Lung microvascular endothelial cell (primary cell): ENCODE measurements at regions not wholly inside any gene's neighbourhood (a gene's known extent, or its start where the extent isn't known, plus 50 kb on each side); places are given as distances from the start of the nearest gene placed in this dataset.
"Not testable (repeated sequence)": the region's sequence is repeated elsewhere in the genome, so short reads cannot be mapped to it uniquely, and the experiment has no call there.

Source experiments
- DNase-seq, 2 donors: peaks; one replicate each; pipeline versions ENCODE4 v3.0.0 to v3.0.0-alpha.2; 2010; ENCODE audit warnings: low read depth in 2 of 2

GRCh38 chr4:38511702-38512101 lies 152.3 kb upstream of the KLF3 start:
- DNase-seq: no peak

DNA sequence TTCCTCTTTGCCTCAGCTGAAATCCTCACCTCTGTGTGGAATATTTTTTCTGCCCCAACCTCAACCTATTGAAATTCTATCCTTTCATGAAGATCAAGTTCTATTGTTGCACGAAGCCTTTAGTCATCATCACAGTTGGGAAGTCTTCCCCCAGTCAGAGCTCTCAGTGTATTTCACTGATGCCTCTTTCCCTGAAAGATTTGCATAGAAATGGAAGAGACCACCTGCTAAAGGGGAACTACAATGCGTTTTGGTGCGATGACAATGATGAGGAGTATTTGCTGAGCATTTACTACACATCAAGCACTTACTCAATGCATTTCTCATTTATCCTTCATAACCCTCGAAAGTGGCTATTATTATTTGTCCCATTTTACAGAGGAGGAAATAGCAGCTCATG lies 151.2 kb upstream of the KLF3 start:
- DNase-seq: no peak

GRCh38 chr4:38514465-38515146 lies 149.4 kb upstream of the KLF3 start:
- no peak for DNase-seq

DNA sequence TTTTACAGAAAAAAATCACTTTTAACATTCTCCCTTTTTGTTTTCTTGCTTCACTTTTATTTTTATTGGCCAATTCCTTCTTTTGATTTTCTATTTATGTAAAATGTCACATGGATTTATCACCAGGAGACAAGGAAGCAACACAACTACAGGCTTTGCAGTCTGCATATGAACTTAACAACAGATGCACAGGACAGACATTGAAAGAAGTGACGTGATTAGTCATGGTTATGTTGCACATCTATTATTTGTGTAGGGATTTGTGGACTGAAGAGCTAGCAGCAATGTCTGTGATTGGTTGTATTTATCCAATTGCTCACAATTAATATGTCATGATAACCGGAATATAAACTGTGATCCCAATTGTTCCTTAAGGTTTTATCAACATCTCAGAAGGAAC lies 147.8 kb upstream of the KLF3 start:
- no peak for DNase-seq

GRCh38 chr4:38519666-38520065 lies 144.3 kb upstream of the KLF3 start:
- no peak for DNase-seq

DNA sequence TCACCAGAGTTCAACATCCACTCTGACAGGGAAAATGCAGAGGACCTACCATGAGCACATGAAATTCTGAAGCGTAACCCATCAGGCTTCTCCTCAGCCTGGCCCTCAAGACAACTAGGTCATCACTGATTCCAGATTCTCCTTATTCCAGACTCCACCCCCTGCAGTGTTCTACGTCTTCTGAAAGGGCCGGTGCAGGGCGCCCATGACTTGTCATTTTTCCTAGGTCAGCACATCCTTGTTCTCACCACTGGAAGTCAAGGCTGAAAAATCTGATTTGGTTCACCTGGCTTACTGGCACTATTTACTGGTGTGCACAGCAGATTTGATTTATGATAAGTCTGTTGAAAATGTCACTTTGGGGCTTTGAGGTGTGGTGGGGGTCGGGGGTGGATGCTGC lies 140.9 kb upstream of the KLF3 start:
- no peak for DNase-seq

GRCh38 chr4:38523524-38524448 lies 140.2 kb upstream of the KLF3 start:
- no peak for DNase-seq

GRCh38 chr4:38526412-38526811 lies 137.6 kb upstream of the KLF3 start:
- DNase-seq: no peak

- DNase-seq: peak; percentile 72 to 91
Observed at GRCh38 chr4:38529189-38530115, 134.5 kb upstream of the KLF3 start.

- no peak for DNase-seq
Observed at GRCh38 chr4:38530486-38530885, 133.5 kb upstream of the KLF3 start.

- DNase-seq: no peak
Observed at GRCh38 chr4:38531141-38531727, 132.8 kb upstream of the KLF3 start.

GRCh38 chr4:38532908-38533499 lies 131.0 kb upstream of the KLF3 start:
- no peak for DNase-seq

DNA sequence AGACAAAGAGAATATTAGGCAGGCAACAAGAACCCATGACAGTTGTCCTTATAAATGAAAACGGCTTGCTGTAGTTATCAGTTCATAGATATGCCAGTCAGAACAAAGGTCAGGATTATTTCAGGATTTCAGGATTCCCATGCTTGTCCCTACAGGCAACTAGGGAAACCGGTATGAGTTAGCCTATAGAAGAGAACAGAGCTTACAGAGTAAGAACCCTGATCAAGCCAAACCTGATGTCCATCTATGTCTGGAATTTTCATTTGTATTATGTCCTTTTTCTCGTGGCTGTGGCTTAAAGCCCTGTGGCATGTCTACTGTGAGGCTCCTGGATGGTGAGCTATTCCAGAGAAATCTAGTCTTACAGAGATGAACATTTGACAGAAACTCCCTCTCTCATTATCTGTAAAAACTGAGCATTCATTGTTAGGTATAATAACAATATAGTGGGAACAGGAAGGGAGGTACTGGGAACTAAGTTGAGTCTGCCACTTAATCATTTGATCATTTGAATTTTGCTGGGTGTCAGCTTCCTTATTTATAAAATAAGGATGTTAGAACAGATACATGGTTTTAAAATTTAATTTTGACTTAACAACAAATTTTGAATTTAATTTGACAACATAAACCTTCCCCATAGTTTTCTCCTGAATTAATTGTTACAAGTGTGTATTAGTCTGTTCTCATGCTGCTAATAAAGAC lies 129.5 kb upstream of the KLF3 start:
- DNase-seq: no peak

DNA sequence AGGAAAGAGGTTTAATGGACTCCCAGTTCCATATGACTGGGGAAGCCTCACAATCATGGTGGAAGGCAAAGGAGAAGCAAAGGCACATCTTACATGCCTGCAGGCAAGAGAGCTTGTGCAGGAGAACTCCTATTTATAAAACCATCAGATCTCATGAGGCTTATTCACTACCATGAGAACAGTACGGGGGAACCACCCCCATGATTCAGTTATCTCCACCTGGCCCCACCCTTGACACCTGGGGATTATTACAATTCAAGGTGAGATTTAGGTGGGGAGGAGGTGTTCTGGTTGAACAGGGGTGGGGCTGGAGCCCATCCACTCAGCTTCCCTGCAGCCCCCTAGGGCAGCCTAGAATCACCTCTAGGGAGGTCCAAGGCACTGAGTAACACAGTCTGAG lies 128.9 kb upstream of the KLF3 start:
- not testable (repeated sequence) for DNase-seq

GRCh38 chr4:38535717-38536116 lies 128.3 kb upstream of the KLF3 start:
- DNase-seq: no peak

DNA sequence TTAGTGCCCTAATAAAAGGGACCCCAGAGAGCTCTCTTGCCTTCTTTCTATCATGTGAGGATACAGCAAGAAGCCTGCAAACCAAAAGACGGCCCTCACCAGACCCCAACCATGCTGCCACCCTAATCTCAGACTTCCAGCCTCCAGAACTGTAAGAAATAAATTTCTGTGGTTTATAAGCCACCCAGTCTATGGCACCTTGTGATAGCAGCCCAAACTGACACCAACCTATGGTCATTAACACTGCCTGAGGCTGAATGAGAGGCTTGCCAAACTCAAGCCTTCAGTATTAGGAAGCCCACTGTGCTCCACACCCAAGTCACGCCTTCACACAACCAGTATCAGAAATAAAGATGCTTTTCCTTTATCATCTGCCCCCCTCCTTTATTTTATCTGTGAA lies 127.3 kb upstream of the KLF3 start:
- no peak for DNase-seq

- no peak for DNase-seq
Observed at GRCh38 chr4:38537666-38538065, 126.3 kb upstream of the KLF3 start.

DNA sequence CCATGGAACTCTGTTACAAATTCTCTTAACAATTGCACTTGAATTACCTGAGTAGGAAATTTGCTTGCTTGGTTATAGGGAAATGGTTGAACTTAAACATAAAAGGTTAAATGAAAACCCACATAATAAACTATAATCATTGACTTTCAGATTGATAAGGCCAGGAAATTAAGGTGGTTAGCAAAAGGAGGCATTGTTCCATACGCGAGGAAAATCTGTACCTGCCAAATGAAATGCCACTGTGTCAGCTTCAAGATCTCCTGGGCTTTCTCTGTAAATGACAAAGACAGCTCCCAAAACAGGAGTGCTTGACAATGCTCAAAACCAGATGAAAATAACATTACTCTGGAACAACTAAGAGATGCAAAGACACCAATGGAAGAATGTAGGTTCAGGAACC lies 125.5 kb upstream of the KLF3 start:
- no peak for DNase-seq

- DNase-seq: no peak
Observed at GRCh38 chr4:38539501-38539900, 124.5 kb upstream of the KLF3 start.

GRCh38 chr4:38547052-38547451 lies 116.9 kb upstream of the KLF3 start:
- no peak for DNase-seq
